ENCODE measurements at regions not wholly inside any gene's neighbourhood (a gene's known extent, or its start where the extent isn't known, plus 50 kb on each side); places are given as distances from the start of the nearest gene placed in this dataset.

DNA sequence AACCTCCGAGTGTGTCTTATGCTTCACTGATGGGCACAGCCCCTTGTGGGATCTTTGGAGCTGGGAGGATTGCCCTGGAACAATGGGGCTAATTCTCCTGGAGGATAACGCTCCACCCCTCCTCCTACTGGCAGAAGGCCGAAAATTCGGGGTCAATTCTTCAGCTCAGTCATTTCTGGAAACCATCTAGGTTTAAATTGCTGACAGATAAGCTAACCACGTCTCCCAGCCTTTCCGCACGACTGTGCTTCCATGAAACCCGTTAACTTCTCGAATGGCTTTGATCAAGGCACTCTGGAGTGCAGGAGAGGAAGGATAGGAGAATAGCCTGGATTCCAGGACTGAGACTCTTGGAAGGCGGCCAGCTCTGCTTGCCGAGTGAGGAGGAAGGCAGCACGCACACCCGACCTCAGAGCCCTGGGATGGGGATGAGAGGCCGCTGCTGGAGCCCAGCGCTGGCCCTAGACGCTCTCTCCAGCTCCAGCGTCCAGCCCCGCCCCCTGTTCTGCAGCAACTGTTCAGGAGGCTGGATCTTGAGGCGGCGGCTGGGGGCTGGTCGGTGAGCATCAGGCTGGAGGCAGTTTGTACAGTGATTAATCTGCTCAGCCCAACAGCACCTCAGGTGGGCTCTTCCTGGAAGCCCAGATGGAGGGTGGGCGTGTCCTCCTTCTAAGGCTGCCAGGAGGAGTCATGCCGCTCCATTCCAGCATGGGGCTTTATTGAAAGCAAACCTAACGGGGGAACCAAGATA, 176.7 kb upstream of the NCAM1 start:
- FAIRE-seq = no peak
- DNase-seq (ENCODE audit: insufficient read length, low spot score) = no peak
- TF ChIP-seq, protein P1, sequence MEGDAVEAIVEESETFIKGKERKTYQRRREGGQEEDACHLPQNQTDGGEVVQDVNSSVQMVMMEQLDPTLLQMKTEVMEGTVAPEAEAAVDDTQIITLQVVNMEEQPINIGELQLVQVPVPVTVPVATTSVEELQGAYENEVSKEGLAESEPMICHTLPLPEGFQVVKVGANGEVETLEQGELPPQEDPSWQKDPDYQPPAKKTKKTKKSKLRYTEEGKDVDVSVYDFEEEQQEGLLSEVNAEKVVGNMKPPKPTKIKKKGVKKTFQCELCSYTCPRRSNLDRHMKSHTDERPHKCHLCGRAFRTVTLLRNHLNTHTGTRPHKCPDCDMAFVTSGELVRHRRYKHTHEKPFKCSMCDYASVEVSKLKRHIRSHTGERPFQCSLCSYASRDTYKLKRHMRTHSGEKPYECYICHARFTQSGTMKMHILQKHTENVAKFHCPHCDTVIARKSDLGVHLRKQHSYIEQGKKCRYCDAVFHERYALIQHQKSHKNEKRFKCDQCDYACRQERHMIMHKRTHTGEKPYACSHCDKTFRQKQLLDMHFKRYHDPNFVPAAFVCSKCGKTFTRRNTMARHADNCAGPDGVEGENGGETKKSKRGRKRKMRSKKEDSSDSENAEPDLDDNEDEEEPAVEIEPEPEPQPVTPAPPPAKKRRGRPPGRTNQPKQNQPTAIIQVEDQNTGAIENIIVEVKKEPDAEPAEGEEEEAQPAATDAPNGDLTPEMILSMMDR (IDR thresholded peaks at IDR 0.05; ENCODE audit: insufficient read depth, missing control alignments) = no peak

DNA sequence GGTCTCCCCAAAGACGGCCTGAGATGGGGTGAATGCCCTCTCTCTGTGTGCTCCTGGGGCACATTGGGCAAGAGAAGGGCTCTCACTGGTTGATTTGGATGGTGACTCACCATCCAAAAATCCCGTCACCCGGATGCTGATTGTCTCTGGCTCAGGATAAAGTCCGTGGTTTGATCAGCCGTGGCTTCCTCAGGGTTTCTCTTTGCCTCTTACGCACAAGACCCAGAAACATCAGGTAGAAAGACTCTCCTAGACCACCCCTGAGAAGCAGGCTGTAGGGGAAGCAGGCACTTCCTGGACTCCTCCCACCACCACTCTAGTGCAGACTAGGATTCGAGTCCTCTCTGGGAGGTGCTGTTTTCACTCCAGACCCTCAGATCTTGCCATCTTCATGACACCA, 176.1 kb upstream of the NCAM1 start:
- TF ChIP-seq, protein P1 (IDR thresholded peaks at IDR 0.05; ENCODE audit: insufficient read depth, missing control alignments) = no peak
- DNase-seq (ENCODE audit: insufficient read length, low spot score) (no peak), FAIRE-seq (no peak)

DNA sequence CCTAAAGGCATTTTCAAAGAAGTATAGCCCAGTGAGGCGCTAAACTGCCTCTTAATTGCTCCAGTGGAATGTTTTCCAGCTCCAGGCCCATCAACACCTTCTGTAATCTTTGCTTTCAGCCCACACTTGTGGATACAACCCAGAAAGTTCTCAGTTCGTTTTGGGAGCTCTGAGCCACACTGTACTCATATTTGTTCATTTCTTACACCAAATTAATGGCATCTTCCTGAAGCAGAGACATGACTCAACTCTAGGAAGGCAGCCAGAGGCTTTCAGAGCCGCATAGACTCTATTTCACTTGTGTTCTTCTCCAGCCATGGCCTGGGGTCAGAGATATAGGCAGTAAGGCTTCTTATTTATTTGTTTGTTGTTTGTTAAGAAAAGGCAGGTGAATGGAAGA, 175.5 kb upstream of the NCAM1 start:
- DNase-seq (ENCODE audit: insufficient read length, low spot score) = no peak
- TF ChIP-seq, protein P1 (IDR thresholded peaks at IDR 0.05; ENCODE audit: insufficient read depth, missing control alignments) = no peak
- no peak for FAIRE-seq

DNA sequence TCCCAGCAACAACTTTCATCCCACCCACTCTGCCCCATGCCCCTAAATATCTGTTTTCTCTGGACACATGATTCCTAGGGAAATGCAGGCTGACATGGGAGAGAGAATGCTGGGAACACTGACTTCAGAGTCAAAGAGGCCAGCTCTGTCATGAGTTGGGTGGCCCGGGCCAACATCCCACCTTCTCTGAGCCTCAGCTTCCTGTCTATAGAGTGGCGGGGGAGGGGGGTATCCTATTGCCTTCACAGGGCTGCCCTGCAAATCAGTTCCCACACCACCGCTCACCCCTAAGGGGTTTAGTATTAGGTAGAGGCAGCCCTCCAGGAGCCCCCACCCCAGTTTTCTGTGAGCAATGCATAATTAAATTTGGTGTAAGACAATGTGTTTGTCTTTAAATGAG, 175.0 kb upstream of the NCAM1 start:
- DNase-seq (ENCODE audit: insufficient read length, low spot score) (no peak), FAIRE-seq (no peak)
- TF ChIP-seq, protein P1 (IDR thresholded peaks at IDR 0.05; ENCODE audit: insufficient read depth, missing control alignments) = no peak

DNA sequence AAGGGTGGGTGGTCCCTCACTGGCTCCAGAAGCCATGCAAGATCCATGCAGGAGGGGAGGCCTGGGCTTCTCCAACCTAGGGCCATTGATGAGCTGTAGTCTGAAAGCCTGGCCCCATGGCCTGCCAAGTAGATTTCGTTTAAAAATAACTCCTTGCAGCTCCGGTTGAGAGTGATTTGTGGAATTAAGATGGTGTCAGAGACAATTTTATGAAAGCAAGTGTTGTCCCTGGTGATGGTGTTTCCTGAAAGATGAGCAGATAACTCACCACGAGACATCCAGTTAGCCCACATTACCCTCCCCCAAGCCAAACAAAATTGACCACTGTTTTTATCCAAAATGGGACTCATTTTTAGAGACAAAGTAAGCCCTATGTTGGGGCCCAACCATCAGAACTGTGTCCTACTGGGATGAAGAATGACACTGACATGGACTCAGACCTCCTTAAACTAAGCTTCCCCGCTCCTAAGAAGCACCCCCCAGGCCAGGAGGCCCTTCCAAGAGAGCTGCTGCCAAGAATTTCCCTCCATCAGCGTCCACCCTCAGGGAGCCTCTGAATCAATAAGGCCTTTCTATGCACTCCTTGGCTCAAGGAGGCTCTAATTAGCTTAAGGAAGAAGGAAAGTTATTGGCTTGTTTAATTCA, 174.2 kb upstream of the NCAM1 start:
- FAIRE-seq (no peak), DNase-seq (ENCODE audit: insufficient read length, low spot score) (no peak)

DNA sequence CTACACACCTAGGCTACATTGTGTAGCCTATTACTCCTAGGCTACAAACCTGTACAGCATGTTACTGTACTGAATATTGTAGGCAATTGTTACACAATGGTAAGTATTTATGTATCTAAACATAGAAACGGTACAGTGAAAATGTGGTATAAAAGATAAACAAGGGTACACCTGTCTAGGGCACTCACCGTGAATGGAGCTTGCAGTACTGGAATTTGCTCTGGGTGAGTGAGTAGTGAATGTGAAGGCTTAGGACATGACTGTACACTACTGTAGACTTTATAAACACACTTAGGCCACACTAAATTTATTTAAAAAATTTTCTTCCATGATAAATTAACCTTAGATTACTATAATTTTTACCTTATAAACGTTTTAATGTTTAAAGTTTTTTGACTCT, 171.7 kb upstream of the NCAM1 start:
- DNase-seq (ENCODE audit: insufficient read length, low spot score) (no peak), FAIRE-seq (no peak)
- TF ChIP-seq, protein P1 (IDR thresholded peaks at IDR 0.05; ENCODE audit: insufficient read depth, missing control alignments) = no peak

More for the DNA sequence above, 174.2 kb upstream of the NCAM1 start:
- TF ChIP-seq, protein P1 (IDR thresholded peaks at IDR 0.05; ENCODE audit: insufficient read depth, missing control alignments) = no peak

DNA sequence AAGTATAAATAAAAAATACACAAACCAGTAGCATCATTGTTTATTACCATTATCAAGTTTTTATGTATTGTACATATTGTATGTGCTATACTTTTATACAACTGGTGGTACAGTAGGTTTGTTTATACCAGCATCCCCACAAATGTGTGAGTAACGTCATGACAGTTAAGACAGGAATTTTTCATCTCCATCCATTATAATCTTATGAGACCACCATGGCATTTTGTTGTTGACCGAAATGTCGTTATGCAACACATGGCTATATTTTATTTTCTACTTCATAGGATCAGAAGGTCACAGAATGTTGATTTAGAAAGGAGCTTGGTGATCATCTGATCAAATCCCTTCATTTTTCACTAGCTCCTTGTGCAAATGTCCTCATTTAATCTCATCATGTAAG, 170.9 kb upstream of the NCAM1 start:
- DNase-seq (ENCODE audit: insufficient read length, low spot score) (no peak), FAIRE-seq (no peak)
- TF ChIP-seq, protein P1 (IDR thresholded peaks at IDR 0.05; ENCODE audit: insufficient read depth, missing control alignments) = no peak

All from D721Med (cell line).